ENCODE measurements at regions not wholly inside any gene's neighbourhood (a gene's known extent, or its start where the extent isn't known, plus 50 kb on each side); places are given as distances from the start of the nearest gene placed in this dataset.

DNA sequence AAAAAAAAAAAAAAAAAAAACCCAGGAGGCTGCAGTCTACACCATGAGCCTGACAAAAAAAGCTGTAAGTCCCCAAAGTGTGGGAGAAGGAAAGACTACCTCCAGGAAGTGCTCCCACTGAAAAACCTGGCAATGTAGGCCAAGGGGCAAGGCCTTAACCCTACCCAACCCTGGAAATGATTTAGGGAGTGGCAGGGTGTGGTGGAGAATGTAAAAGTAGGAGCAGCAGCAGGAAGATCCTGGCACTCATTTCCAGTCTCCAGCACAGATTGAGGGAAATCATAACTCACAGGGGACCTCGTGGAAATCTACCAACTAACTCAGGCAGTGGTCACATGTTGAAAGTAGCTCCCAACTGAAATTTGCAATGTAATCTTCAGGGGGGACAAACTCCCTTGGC, 839.5 kb downstream of the EPHA3 start (continued):
- TF ChIP-seq NANOG (IDR thresholded peaks at IDR 0.05; ENCODE audit: insufficient read depth, low read depth, low read length, poor library complexity, severe bottlenecking) (no peak), RBBP5 (IDR thresholded peaks at IDR 0.05; ENCODE audit: borderline replicate concordance, low read depth, low read length) (no peak), EGR1 (IDR thresholded peaks at IDR 0.05; ENCODE audit: borderline replicate concordance, low read depth, low read length) (no peak), JUN (IDR thresholded peaks at IDR 0.05; ENCODE audit: low read depth, low read length) (no peak), ASH2L (IDR thresholded peaks at IDR 0.05; ENCODE audit: low read length) (no peak), SIX5 (IDR thresholded peaks at IDR 0.05; ENCODE audit: low read depth, low read length) (no peak)

Data from H1 (cell line).